BLaER1 (cell line): ENCODE measurements at regions not wholly inside any gene's neighbourhood (a gene's known extent, or its start where the extent isn't known, plus 50 kb on each side); places are given as distances from the start of the nearest gene placed in this dataset.
A peak's percentile ranks its signal among the peaks of the same experiment; 100 is the strongest.

Source experiments
- H3K27ac ChIP-seq: shearing (Covaris generic); formaldehyde crosslinking; 2 replicates; pipeline ENCODE4 v1.8.1; 2022
- H3K27me3 ChIP-seq: shearing (Covaris generic); formaldehyde crosslinking; 2 replicates; pipeline ENCODE4 v1.8.1; 2022
- H3K36me3 ChIP-seq: shearing (Covaris generic); formaldehyde crosslinking; 2 replicates; pipeline ENCODE4 v1.8.1; 2022
- H3K4me1 ChIP-seq: shearing (Covaris generic); formaldehyde crosslinking; 2 replicates; pipeline ENCODE4 v1.8.1; 2022
- H3K4me2 ChIP-seq: shearing (Covaris generic); formaldehyde crosslinking; 2 replicates; pipeline ENCODE4 v1.8.1; 2022
- H3K4me3 ChIP-seq: shearing (Covaris generic); formaldehyde crosslinking; 2 replicates; pipeline ENCODE4 v1.8.1; 2022
- H3K9ac ChIP-seq: shearing (Covaris generic); formaldehyde crosslinking; 2 replicates; pipeline ENCODE4 v1.8.1; 2022
- H3K9me3 ChIP-seq: shearing (Covaris generic); formaldehyde crosslinking; 2 replicates; pipeline ENCODE4 v1.8.1; 2022
- H4K20me1 ChIP-seq: shearing (Covaris generic); formaldehyde crosslinking; 2 replicates; pipeline ENCODE4 v1.8.1; 2022
- Cebpa-rat ChIP-seq: shearing (Covaris generic); IDR thresholded peaks from 2 replicates; pipeline ENCODE4 v1.8.1; 2022

DNA sequence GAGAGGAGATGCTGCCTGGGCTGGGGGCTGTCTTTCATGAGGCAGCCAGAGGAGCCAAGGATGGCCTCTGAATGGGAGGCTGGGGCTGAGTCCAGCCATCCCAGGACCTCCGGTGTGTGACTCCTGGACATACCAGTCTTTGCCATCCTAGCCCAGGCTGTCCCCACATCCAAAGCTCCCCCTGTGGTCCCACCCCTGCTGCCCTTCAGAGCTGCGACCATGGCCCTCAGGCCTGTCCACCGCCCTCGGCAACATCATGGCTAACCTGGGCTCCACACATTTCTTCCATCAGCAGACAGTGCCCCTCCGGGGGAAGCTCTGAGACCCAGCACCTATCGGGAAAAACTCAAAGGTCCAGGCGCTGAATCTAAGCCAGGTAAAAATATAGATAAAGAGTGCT lies 324.4 kb downstream of the MN1 start:
- no peak overlapping the region for H3K9ac ChIP-seq
- TF ChIP-seq Cebpa-rat, result no peak
- H3K36me3 ChIP-seq, result no peaks in the 10 kb centered on the region
- peaks cover 46% of the 10 kb centered on the region for H3K4me1 ChIP-seq
- H3K9me3 ChIP-seq, result no peaks in the 10 kb centered on the region
- H3K4me2 ChIP-seq, result peak overlapping the region; percentile 87
- H3K4me3 ChIP-seq, result no peak overlapping the region
- no peaks in the 10 kb centered on the region for H3K27me3 ChIP-seq
- H4K20me1 ChIP-seq, result no peaks in the 10 kb centered on the region
- H3K27ac ChIP-seq, result no peak overlapping the region

DNA sequence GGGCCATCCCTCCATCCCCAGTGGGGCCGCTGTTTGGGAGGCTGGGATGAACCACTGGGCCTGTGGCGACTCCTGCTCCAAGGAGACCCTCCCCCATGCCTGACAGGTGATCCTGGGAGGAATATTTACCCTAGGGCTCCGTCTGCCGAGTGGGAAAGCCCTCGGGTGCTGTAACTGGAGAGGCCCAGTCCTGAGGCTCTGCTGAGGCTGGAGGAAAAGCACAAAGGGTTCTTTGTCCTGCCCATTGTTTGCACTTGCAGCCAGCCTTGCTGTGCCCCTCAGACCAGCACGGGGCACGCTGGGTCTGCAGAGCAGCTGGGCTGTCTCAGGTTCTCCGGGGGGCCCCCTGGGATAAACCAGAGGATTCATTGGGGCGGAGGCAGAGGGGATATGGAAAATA lies 321.1 kb downstream of the MN1 start:
- Histone ChIP-seq H3K9me3 (no peaks in the 10 kb centered on the region), H3K9ac (no peak overlapping the region), H3K27ac (no peak overlapping the region), H3K4me1 (peaks cover 21% of the 10 kb centered on the region), H3K27me3 (no peaks in the 10 kb centered on the region), H3K36me3 (no peaks in the 10 kb centered on the region), H4K20me1 (no peaks in the 10 kb centered on the region), H3K4me2 (no peak overlapping the region), H3K4me3 (no peak overlapping the region)
- no peak for TF ChIP-seq Cebpa-rat

DNA sequence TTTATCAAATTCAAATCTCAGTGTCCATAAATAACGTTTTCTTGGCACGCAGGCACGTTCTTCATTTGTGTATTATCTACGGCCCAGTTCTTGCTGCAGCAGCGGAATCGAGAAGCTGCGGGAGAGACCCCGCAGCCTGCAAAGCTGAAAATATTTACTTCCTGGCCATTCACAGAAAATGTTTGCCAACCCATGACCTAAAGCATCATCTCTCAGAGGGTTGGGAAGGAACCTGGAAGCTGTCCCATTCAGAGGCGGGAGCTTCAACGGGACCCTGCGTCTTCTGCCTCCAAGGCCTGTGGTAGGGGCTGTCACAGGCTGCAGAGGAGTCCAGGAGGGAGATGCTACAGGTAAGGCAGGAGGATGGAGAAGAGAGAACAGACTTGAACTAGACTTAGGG lies 319.2 kb downstream of the MN1 start:
- no peak overlapping the region for H3K27ac ChIP-seq
- no peak overlapping the region for H3K4me2 ChIP-seq
- H3K4me3 ChIP-seq, result no peak overlapping the region
- H3K27me3 ChIP-seq, result no peaks in the 10 kb centered on the region
- no peaks in the 10 kb centered on the region for H4K20me1 ChIP-seq
- H3K36me3 ChIP-seq, result no peaks in the 10 kb centered on the region
- H3K9me3 ChIP-seq, result no peaks in the 10 kb centered on the region
- no peak for TF ChIP-seq Cebpa-rat
- no peak overlapping the region for H3K9ac ChIP-seq
- H3K4me1 ChIP-seq, result peaks cover 1% of the 10 kb centered on the region

DNA sequence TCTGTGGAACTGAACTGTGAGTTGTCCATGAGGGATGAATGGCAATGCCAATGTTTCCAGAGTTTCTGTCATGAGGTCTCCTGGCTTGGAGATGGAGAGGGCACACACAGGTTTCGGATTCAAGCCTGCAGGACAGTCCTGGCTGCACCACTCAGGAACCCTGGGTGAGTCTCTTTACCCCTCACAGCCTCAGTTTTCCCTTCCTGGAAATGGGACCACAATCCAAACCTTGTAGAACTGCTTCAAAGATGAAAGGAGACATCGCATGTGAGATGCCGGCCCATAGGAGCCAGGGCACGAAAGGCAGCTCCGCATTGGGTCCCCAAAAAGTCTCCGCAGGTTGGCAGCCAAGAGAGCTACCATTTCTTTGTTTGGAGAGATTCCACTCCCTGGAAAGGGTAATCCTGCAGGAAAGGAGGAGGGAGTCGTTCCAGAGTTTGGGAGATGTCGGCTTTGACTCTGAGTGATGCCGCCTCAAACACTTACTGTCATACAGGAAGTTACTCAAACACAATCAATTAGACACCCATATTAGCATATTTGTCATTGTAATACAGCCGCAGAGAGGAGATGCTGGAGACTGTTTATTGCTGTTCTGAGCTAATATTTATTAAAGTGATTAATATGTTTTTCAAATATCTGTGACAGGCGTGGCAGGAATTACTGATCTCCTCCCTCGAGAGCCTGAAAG lies 318.3 kb downstream of the MN1 start:
- no peak overlapping the region for H3K4me2 ChIP-seq
- H3K27me3 ChIP-seq, result no peaks in the 10 kb centered on the region
- no peaks in the 10 kb centered on the region for H4K20me1 ChIP-seq
- H3K9ac ChIP-seq, result no peak overlapping the region
- no peak overlapping the region for H3K4me3 ChIP-seq
- H3K27ac ChIP-seq, result no peak overlapping the region
- H3K9me3 ChIP-seq, result no peaks in the 10 kb centered on the region
- no peaks in the 10 kb centered on the region for H3K36me3 ChIP-seq
- no peaks in the 10 kb centered on the region for H3K4me1 ChIP-seq
- TF ChIP-seq Cebpa-rat, result no peak

DNA sequence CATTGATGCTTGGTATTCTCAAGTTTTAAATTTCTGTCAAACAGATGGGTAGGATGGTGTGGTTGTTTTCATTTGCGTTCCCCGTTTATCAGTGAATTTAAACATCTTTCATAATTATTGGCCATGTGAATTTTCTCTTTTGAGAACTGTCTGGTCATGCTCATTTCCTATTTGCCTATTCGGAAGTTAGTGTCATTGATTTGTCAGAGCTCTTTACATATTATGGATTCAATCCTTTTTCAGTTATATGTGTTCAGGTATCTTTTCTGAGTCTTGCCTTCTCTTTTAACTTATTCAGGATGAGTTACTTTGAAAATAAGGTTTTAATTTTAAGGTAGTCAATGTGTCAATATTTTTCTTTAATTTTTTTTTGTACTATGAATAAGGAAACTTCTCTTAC lies 315.7 kb downstream of the MN1 start:
- TF ChIP-seq Cebpa-rat, result no peak
- Histone ChIP-seq H3K4me3 (no peak overlapping the region), H3K36me3 (no peaks in the 10 kb centered on the region), H4K20me1 (no peaks in the 10 kb centered on the region), H3K27me3 (no peaks in the 10 kb centered on the region), H3K4me1 (no peaks in the 10 kb centered on the region), H3K4me2 (no peak overlapping the region), H3K9me3 (no peaks in the 10 kb centered on the region), H3K27ac (no peak overlapping the region), H3K9ac (no peak overlapping the region)

DNA sequence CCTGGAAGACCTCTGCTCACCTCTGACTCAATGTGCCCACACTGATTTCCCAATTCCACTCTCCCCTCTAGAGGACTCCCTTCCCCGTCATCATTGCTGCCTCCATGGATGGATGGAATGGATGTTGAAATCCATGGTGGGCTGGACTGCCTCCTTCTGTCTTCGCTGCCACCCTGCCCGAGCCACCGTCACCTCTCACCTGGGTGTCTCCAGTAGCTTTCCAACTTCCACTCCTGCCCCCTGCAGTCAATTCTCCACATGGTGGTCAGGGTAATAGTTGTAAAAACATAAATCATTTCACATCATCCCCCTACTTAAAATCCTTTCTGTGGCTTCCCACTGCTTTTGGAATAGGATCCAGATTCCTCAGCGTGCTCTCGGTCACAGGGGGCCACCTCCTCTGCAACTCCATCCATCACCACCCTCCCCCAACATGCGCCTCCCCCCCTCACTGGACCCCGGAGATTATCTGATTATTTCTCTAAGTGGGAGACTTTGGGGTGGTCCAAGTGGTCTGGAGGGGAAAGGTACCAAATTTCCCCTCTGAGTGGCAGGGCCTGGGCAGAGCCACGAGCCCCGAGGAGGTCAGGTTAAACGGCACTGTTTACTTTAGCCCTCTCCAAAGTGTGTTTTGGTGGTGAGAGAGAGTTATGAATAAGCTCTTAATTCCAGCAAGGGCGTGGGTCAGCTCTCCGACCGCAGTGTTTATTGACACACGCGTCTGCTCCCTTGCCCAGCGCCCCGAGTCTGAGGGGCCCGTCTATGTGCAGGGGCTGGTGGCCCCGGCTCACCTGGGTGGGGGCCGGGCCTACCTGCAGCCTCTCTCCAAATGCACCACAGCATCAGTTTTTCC lies 313.7 kb downstream of the MN1 start:
- H3K4me2 ChIP-seq, result no peak overlapping the region
- no peaks in the 10 kb centered on the region for H3K36me3 ChIP-seq
- H3K9me3 ChIP-seq, result peaks cover 14% of the 10 kb centered on the region
- no peaks in the 10 kb centered on the region; the same call in 1 of the 2 replicates for H3K27me3 ChIP-seq
- H3K4me1 ChIP-seq, result peaks cover 4% of the 10 kb centered on the region
- H3K4me3 ChIP-seq, result no peak overlapping the region
- H3K9ac ChIP-seq, result no peak overlapping the region
- no peaks in the 10 kb centered on the region for H4K20me1 ChIP-seq
- no peak overlapping the region for H3K27ac ChIP-seq
- no peak for TF ChIP-seq Cebpa-rat

DNA sequence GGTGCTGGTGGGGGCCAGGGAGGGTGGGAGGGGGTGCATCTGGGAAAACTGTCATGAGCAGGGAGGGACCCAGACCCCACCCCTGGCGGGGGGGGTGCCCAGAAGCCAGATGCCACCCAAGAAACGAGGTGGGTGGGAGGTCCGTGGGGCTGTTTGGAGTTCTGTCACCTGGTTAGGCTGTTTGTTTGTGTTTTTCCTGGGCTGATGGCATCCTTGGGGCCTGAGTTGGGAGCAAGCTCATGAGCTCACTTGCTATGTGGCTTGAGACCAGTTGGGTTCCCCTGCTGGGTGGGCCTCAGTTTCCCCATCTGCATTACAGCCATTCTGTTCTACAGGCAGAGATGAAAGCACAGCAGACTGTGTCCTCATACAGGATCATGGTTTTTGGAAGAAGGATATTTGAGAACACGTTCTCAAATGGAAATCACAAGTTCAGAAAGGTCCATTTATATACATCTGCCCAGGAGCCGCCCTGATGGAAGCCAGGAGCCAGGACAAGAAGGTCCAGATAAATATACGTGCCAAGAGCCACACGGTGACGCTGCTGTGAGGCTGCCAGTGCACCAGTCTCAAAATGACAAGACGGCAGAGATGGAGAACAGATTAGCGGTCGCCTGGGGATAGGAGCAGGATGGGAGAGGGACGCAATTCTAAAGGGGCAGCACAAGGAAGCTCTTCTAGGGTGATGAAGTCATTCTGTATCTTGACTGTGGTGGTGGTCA lies 312.9 kb downstream of the MN1 start:
- Histone ChIP-seq H4K20me1 (no peaks in the 10 kb centered on the region), H3K27me3 (no peaks in the 10 kb centered on the region; the same call in 1 of the 2 replicates), H3K9me3 (peaks cover 21% of the 10 kb centered on the region), H3K36me3 (no peaks in the 10 kb centered on the region), H3K4me3 (no peak overlapping the region), H3K4me2 (no peak overlapping the region), H3K4me1 (peaks cover 12% of the 10 kb centered on the region), H3K9ac (no peak overlapping the region), H3K27ac (no peak overlapping the region)
- no peak for TF ChIP-seq Cebpa-rat

DNA sequence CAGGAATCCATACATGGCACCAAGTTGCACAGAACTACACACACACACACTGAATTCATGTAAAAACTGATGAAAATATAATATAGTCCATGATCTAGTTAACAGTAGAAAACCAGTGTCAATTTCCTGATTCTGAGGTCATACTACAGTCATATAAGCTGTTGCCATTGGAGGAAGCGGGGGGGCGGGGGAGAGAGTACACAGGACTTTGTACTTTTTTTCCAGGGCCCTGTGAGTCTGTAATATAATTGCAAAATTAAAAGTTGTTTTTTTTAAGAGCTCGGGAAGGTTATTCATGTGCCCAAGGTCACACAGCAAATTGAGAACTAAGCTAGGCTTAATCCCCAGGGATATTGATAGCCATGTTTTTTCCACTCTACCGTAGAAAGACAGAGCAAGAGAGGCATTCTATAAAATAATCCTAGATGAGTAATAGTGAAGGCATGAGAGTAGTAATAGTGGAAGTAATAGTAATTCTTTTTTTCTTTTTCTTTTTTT lies 312.3 kb downstream of the MN1 start:
- Histone ChIP-seq H3K27ac (no peak overlapping the region), H3K4me1 (peaks cover 18% of the 10 kb centered on the region), H4K20me1 (no peaks in the 10 kb centered on the region), H3K36me3 (no peaks in the 10 kb centered on the region), H3K4me3 (no peak overlapping the region), H3K27me3 (no peaks in the 10 kb centered on the region; the same call in 1 of the 2 replicates), H3K9ac (no peak overlapping the region), H3K4me2 (no peak overlapping the region), H3K9me3 (peaks cover 21% of the 10 kb centered on the region)
- no peak for TF ChIP-seq Cebpa-rat

DNA sequence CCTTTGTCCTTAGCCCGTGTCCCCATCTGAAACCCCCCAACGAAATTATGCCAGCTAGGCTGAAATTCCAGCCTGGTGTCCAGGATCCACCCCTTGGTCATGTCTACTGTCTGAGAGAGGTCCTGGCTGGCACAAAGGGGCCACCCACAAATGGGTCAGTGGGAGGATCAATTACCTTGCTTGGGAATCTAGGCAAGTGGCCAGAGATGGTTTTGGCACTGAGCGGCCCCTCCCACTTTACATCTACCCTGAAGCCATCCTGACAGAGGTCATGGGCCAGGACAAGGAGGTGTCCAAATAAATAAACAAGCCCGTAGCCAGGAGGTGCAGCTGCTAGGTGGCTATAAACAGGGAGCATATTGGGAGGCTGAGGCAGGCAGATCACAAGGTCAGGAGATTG lies 311.5 kb downstream of the MN1 start:
- H3K36me3 ChIP-seq, result no peaks in the 10 kb centered on the region
- no peak overlapping the region for H3K9ac ChIP-seq
- H3K27me3 ChIP-seq, result no peaks in the 10 kb centered on the region; the same call in 1 of the 2 replicates
- H4K20me1 ChIP-seq, result no peaks in the 10 kb centered on the region
- H3K9me3 ChIP-seq, result peaks cover 21% of the 10 kb centered on the region
- no peak for TF ChIP-seq Cebpa-rat
- H3K4me3 ChIP-seq, result no peak overlapping the region
- H3K4me1 ChIP-seq, result peaks cover 26% of the 10 kb centered on the region
- H3K4me2 ChIP-seq, result no peak overlapping the region
- H3K27ac ChIP-seq, result no peak overlapping the region
